ENCODE measurements at regions not wholly inside any gene's neighbourhood (a gene's known extent, or its start where the extent isn't known, plus 50 kb on each side); places are given as distances from the start of the nearest gene placed in this dataset.

- TF ChIP-seq, protein P1, sequence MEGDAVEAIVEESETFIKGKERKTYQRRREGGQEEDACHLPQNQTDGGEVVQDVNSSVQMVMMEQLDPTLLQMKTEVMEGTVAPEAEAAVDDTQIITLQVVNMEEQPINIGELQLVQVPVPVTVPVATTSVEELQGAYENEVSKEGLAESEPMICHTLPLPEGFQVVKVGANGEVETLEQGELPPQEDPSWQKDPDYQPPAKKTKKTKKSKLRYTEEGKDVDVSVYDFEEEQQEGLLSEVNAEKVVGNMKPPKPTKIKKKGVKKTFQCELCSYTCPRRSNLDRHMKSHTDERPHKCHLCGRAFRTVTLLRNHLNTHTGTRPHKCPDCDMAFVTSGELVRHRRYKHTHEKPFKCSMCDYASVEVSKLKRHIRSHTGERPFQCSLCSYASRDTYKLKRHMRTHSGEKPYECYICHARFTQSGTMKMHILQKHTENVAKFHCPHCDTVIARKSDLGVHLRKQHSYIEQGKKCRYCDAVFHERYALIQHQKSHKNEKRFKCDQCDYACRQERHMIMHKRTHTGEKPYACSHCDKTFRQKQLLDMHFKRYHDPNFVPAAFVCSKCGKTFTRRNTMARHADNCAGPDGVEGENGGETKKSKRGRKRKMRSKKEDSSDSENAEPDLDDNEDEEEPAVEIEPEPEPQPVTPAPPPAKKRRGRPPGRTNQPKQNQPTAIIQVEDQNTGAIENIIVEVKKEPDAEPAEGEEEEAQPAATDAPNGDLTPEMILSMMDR (IDR thresholded peaks at IDR 0.05): no peak
- TF ChIP-seq POLR2A (IDR thresholded peaks at IDR 0.05): no peak
- TF ChIP-seq POLR2AphosphoS5 (IDR thresholded peaks at IDR 0.05): no peak
Observed at GRCh38 chr19:30691819-30692166, 319.6 kb downstream of the ZNF536 start.
